C4-2B (cell line): ENCODE measurements at regions not wholly inside any gene's neighbourhood (a gene's known extent, or its start where the extent isn't known, plus 50 kb on each side); places are given as distances from the start of the nearest gene placed in this dataset.

ENCODE experiments used
- CTCF ChIP-seq: fragments of 450-650 bp; conservative IDR thresholded peaks from 2 replicates; pipeline ENCODE4 v1.5.1; 2017; ENCODE audit warnings: mild to moderate bottlenecking
- ZFX ChIP-seq: fragments of 450-650 bp; IDR thresholded peaks from 2 replicates; pipeline ENCODE4 v1.6.1; 2017

- TF ChIP-seq CTCF (no peak), ZFX (no peak)
Observed at GRCh38 chr4:31078661-31079060, 358.5 kb downstream of the PCDH7 start.
